GM12872 (cell line): ENCODE measurements at regions not wholly inside any gene's neighbourhood (a gene's known extent, or its start where the extent isn't known, plus 50 kb on each side); places are given as distances from the start of the nearest gene placed in this dataset.
A peak's percentile ranks its signal among the peaks of the same experiment; 100 is the strongest.

ENCODE experiments used
- TF ChIP-seq, protein P1 (sequence below): IDR thresholded peaks from 3 replicates; pipeline ENCODE4 v1.5.1; 2011; ENCODE audit warnings: low read depth, mild to moderate bottlenecking, low read length, moderate library complexity; ENCODE audit not compliant: insufficient read depth

DNA sequence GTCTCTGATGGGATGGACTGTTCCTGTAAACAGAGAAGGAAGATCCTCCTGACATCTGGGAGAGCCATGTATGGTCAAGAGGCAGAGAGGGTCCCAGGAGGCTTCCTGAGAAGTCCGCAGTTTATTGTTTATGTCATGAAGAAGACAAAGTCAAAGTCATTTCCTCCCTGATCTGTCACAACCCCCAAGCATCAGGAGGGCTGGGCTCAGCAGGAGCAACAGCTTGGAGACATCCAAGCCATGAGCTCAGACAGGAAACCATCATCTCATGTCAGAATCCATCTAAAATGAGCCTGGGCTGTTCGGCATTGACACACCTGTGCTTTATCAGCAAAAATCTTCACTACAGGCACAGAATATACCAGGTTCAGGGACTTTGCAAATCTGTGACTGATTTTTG, 325.0 kb upstream of the MSX2 start:
- TF ChIP-seq, protein P1, sequence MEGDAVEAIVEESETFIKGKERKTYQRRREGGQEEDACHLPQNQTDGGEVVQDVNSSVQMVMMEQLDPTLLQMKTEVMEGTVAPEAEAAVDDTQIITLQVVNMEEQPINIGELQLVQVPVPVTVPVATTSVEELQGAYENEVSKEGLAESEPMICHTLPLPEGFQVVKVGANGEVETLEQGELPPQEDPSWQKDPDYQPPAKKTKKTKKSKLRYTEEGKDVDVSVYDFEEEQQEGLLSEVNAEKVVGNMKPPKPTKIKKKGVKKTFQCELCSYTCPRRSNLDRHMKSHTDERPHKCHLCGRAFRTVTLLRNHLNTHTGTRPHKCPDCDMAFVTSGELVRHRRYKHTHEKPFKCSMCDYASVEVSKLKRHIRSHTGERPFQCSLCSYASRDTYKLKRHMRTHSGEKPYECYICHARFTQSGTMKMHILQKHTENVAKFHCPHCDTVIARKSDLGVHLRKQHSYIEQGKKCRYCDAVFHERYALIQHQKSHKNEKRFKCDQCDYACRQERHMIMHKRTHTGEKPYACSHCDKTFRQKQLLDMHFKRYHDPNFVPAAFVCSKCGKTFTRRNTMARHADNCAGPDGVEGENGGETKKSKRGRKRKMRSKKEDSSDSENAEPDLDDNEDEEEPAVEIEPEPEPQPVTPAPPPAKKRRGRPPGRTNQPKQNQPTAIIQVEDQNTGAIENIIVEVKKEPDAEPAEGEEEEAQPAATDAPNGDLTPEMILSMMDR: no peak

DNA sequence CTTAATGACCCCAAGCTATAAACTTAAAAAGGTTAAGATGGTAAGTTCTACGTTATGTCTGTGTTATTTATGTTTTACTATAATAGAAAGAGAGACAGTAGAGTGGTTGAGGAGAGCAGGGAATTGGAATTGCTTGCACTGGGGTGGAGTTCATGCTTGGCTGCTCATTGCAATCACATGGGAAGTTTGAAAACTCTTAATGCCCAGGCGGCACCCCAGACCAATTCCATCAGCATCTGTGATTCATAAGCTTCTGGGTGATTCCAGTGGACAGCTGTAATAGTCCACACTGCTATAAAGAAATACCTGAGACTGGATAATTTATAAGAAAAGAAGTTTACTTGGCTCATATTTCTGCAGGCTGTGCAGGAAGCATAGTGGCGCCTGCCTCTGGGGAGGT, 323.9 kb upstream of the MSX2 start:
- TF ChIP-seq, protein P1: no peak

- TF ChIP-seq, protein P1: no peak
Measured at GRCh38 chr5:174401793-174402192, 322.6 kb upstream of the MSX2 start.

DNA sequence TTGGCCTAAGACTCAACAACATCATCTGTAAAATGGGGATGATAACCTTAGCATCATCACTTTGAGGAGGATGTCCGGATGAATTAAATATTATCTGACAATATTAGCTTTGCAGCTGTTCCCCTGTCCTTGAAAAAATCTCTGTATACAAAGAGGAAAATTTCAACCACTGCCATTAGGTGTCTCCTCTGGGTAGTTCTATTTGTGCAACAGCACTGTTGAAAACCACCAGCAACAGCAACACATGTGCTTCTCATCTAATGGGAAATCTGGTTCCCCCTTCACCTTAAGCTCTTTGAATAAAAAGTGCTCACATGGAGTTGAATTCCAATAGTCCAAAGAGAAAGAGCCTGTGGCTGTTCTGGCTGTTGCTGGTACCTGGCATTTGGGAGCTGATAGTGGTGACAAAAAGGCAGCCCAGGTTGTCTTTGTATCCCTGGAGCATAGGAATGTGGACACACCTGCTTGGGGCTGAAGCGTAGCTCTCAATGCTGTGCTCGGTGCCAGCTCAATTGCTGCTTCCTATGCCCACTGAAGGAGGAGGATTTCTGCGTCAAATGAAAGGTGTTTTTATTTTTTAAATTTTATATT, 322.1 kb upstream of the MSX2 start:
- TF ChIP-seq, protein P1: no peak

- TF ChIP-seq, protein P1: no peak
Measured at GRCh38 chr5:174404848-174405247, 319.5 kb upstream of the MSX2 start.

DNA sequence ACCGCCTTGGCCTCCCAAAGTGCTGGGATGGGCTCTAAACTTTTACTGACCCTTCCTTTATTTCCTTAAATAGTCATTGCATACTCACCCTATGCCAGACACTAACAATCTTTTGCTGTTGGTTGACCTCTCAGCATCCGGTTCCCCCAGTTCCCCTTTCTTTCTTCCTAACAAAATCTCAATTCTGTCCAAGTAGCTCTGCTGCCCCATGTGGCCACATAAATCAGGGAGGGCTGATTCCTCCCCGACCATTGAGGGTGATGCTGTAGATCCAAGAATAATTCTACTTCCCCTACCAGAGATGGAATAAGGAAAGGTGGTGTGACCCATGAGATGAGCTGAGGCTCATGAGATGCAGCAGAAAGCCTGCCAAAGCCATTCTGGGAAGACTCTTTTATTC, 315.3 kb upstream of the MSX2 start:
- TF ChIP-seq, protein P1: 0 out of 3 replicates have a peak, but pooled peaks have one; percentile 23

- TF ChIP-seq, protein P1: no peak
Measured at GRCh38 chr5:174409971-174410370, 314.4 kb upstream of the MSX2 start.
